ENCODE measurements at regions not wholly inside any gene's neighbourhood (a gene's known extent, or its start where the extent isn't known, plus 50 kb on each side); places are given as distances from the start of the nearest gene placed in this dataset.
"Not testable (repeated sequence)": the region's sequence is repeated elsewhere in the genome, so short reads cannot be mapped to it uniquely, and the experiment has no call there.

DNA sequence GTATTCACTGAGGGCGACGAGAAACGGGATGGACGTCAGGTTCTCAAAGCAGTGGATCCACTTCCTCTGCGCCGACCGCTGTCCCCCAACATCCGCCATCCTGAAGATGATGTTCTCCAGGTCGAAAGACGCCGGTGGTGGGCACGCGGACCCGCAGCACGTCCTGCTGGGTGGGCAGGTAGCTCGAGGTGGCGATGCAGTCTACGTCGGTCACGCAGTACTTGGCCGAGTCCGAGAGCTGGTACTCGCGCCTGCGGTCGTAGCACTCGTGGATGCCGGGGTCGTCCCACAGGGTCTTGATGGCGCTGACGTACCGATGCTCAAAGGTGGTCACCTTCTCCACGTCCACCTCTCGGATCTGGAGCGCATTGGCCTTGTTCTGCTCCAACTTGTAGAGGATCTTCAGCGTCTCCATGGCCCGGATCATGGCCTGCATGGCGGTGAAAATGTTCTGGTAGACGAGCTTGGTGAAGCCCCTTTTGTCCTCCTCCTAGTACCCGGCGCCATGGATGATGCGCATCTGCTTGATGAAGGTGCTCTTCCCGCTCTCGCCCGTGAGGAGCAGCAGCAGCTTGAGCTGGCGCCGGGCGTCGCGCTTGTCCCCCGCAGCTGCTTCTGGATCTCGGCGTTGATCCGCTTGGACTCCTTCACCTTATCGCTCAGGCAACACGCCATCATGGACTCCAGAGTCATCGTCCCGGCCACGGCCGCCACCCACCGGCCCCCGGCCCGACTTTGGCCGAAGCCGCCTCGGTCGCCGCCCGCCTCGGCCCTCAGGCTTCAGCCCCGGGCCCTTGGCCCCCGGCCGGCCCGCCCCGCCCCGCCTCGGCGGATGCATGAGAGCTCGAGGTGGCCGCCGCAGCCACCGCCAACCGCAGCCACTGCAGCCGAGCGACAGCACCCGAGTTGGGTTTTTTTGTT, 122.9 kb upstream of the KCTD7 start:
- no peaks in the 10 kb centered on the region for H3K9me3 ChIP-seq
- peaks cover 13% of the 10 kb centered on the region for H3K4me1 ChIP-seq
- no peak for TF ChIP-seq POLR2A (IDR thresholded peaks at IDR 0.05)
- peak; percentile 45 for ATAC-seq
- H3K27me3 ChIP-seq, result no peaks in the 10 kb centered on the region
- no peak overlapping the region for H3K27ac ChIP-seq
- no peak overlapping the region for H3K4me3 ChIP-seq
- H3K36me3 ChIP-seq (replicated peaks in 1 of 2; ENCODE audit: insufficient read depth in 1 of 2, low read depth in 2 of 2), result no peaks in the 10 kb centered on the region
- peak in 1 of 4 donors; percentile 39 for DNase-seq
- intact Hi-C loops (cut with DNase I), result no loop called here
- WGBS, 2 donors, result 51 to 61% methylated on average over 9 to 75 of the region's 86 CpGs

DNA sequence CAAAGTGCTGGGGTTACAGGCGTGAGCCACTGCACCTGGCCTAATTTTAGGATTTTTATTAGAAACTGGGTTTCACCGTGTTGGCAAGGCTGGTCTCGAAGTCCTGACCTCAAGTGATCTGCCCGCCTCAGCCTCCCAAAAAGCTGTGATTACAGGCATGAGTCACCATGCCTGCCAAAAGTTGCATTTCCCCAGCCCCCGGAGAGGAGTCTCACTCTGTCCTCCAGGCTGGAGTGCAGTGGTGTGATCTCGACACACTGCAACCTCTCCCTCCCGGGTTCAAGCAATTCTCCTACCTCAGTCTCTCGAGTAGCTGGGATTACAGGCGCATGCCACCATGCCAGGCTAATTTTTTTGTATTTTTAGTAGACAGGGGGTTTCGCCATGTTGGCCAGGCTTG, 122.0 kb upstream of the KCTD7 start:
- DNase-seq; H3K9me3 ChIP-seq; H3K4me1 ChIP-seq; ATAC-seq; H3K27ac ChIP-seq; intact Hi-C loops (cut with DNase I); H3K36me3 ChIP-seq (replicated peaks in 1 of 2; ENCODE audit: insufficient read depth in 1 of 2, low read depth in 2 of 2); H3K27me3 ChIP-seq; H3K4me3 ChIP-seq: not testable (repeated sequence)
- 74 to 80% methylated on average over 5 to 10 of the region's 10 CpGs for WGBS, 2 donors

DNA sequence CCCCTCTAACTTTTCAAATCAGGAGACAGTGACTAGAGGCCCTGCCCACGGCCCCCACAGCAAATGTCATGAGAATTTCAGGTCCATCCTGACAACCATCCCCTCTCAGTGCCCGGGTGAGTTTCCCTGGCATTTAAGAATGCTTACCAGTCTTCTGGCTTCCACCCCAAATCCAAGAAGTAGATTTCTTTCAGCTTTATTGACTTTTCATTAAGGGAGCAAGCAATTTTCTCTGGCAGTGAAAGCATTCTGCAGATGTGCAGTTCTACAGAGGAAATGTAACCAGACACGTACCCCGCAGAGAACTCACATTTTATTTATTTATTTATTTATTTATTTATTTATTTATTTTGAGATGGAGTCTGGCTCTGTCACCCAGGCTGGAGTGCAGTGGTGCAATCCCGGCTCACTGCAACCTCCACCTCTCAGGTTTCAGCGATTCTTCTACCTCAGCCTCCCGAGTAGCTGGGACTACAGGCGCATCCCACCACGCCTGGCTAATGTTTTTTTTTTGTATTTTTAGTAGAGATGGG, 120.9 kb upstream of the KCTD7 start:
- Histone ChIP-seq H3K9me3 (no peaks in the 10 kb centered on the region), H3K4me1 (no peaks in the 10 kb centered on the region), H3K27me3 (no peaks in the 10 kb centered on the region), H3K4me3 (no peak overlapping the region), H3K36me3 (replicated peaks in 1 of 2; ENCODE audit: insufficient read depth in 1 of 2, low read depth in 2 of 2) (no peaks in the 10 kb centered on the region), H3K27ac (no peak overlapping the region)
- TF ChIP-seq, protein P1, sequence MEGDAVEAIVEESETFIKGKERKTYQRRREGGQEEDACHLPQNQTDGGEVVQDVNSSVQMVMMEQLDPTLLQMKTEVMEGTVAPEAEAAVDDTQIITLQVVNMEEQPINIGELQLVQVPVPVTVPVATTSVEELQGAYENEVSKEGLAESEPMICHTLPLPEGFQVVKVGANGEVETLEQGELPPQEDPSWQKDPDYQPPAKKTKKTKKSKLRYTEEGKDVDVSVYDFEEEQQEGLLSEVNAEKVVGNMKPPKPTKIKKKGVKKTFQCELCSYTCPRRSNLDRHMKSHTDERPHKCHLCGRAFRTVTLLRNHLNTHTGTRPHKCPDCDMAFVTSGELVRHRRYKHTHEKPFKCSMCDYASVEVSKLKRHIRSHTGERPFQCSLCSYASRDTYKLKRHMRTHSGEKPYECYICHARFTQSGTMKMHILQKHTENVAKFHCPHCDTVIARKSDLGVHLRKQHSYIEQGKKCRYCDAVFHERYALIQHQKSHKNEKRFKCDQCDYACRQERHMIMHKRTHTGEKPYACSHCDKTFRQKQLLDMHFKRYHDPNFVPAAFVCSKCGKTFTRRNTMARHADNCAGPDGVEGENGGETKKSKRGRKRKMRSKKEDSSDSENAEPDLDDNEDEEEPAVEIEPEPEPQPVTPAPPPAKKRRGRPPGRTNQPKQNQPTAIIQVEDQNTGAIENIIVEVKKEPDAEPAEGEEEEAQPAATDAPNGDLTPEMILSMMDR (IDR thresholded peaks at IDR 0.05), result no peak
- no peak for TF ChIP-seq POLR2A (IDR thresholded peaks at IDR 0.05)
- intact Hi-C loops (cut with DNase I), result no loop called here
- no peak for DNase-seq
- WGBS, 2 donors, result 73 to 74% methylated on average over 9 of the region's 9 CpGs
- ATAC-seq, result no peak

DNA sequence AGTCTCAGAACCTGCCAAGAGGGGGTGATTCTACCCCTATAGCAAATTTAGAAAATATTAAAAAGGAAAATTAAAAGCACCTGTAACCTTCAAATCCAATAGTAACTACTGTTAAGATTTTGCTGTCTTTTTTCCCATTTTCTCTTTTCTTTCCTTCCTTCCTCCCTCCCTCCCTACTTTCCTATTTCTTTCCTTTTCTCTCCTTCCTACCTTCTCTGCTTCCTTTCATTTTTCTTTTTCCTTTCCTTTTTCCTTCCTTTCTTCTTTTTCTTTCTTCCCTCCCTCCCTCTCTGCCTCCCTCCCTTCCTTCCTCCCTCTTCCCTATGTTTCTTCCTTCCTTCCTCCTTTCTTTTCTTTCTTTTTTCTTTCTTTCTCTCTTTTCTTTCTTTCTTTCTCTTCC, 120.2 kb upstream of the KCTD7 start:
- H3K4me1 ChIP-seq, result no peaks in the 10 kb centered on the region
- H3K9me3 ChIP-seq, result no peaks in the 10 kb centered on the region
- DNase-seq (no peak), ATAC-seq (no peak)
- intact Hi-C loops (cut with DNase I), result no loop called here
- TF ChIP-seq, protein P1 (IDR thresholded peaks at IDR 0.05), result no peak
- no peak for TF ChIP-seq POLR2A (IDR thresholded peaks at IDR 0.05)
- H3K27ac ChIP-seq, result no peak overlapping the region
- no peaks in the 10 kb centered on the region for H3K27me3 ChIP-seq
- H3K4me3 ChIP-seq, result no peak overlapping the region
- no peaks in the 10 kb centered on the region for H3K36me3 ChIP-seq (replicated peaks in 1 of 2; ENCODE audit: insufficient read depth in 1 of 2, low read depth in 2 of 2)

DNA sequence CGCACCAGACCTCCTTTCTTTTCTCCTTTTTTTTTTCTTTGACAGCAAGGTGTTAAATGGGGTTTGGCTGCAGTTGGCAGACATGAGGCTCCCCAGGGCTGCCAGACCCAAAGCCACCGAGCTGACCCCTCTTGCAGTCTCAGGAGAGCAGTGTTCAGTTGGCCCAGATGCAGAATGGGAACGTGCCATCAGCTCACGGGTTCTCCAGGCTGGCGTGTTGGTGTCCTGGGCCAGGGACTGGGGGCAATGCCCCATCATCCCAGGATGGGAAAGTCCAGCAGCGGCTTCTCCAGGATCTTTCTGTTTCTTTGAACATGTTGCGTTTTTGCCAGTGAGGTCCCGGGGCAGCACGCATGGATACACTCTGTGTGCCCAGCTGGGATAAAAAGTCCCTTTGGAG, 114.6 kb upstream of the KCTD7 start:
- intact Hi-C loops (cut with DNase I), result no loop called here
- 87 to 90% methylated on average over 8 to 9 of the region's 9 CpGs for WGBS, 2 donors
- no peak for ATAC-seq

More for the DNA sequence above, 114.6 kb upstream of the KCTD7 start:
- Histone ChIP-seq H3K27me3 (no peaks in the 10 kb centered on the region), H3K4me3 (no peak overlapping the region), H3K9me3 (no peaks in the 10 kb centered on the region), H3K4me1 (no peaks in the 10 kb centered on the region), H3K27ac (no peak overlapping the region), H3K36me3 (replicated peaks in 1 of 2; ENCODE audit: insufficient read depth in 1 of 2, low read depth in 2 of 2) (no peaks in the 10 kb centered on the region)
- DNase-seq, result no peak
- TF ChIP-seq, protein P1 (IDR thresholded peaks at IDR 0.05), result no peak
- TF ChIP-seq POLR2A (IDR thresholded peaks at IDR 0.05), result no peak
